ENCODE measurements at regions not wholly inside any gene's neighbourhood (a gene's known extent, or its start where the extent isn't known, plus 50 kb on each side); places are given as distances from the start of the nearest gene placed in this dataset.
"Not testable (repeated sequence)": the region's sequence is repeated elsewhere in the genome, so short reads cannot be mapped to it uniquely, and the experiment has no call there.

DNA sequence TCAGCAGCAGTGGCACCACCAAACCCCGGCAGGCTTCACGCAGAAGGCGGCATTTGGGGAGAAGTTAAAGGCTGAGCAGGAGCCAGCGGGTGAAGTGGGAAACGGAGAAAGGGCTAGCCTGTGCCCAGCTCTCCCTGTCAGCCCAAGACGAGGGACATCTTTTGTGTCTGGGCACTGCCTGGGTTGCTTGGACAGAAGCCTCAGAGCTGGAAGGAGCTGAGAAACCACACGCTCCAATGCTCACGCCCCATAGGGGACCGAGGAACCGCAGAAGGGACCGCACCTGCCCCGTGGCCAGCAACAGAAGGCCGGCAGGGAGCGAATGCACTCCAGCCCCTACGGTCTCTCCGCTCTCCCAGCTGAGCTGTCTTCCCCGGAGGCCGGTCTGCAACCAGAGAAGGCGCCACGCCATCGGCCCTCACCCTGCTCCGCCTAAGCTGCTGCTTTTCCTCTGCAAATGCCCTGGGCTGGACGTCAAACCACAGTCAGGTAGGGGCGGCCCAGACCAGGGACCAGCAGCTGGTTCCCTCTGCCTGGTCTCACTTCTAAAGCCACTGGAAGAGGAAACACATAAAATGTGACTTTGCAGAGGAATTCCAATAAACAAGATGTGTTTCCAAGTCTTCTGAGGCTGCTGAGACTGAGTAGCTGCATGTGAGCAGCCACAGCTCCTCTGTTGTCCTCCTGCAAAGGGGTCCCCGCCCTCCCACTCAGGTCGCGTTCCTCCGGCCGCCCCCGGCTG lies 182.4 kb upstream of the ZNF469 start:
- peak; percentile 37 for DNase-seq (ENCODE audit: low spot score)

DNA sequence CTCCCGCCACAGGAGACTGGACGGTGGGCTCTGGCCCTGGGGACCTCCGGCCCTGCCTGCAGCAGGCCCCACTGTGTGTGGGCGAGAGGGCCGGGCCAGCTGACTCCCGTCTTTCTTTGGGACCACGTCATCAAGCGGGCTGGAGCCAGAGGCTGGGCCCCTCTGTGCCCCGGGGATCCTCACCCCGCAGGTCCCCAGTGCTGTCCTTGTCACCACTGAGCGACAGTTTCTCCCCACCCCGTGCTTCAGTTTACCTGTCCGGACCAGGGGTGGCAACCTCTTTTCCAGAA lies 181.9 kb upstream of the ZNF469 start:
- peak; percentile 33 for DNase-seq (ENCODE audit: low spot score)

DNA sequence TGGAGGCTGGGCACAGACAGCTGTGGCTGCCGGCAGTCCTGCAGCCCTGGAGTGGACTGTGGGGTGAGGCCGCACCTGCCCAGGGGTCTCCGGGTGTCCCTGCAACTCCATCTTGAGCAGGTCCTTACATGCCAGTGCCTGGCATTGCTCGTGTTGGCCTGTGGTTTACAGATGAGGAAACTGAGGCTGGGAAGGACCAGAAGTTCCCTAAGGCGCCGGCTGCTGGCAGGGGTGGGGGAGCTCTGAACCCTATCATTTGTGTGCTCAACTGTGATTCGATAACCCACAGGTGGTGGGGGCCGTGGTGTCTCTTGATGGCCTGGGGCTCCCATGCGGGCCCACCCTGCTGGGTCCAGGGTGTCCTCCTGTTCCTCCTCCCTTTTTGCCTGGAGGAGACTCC lies 181.1 kb upstream of the ZNF469 start:
- peak; percentile 29 for DNase-seq (ENCODE audit: low spot score)

DNA sequence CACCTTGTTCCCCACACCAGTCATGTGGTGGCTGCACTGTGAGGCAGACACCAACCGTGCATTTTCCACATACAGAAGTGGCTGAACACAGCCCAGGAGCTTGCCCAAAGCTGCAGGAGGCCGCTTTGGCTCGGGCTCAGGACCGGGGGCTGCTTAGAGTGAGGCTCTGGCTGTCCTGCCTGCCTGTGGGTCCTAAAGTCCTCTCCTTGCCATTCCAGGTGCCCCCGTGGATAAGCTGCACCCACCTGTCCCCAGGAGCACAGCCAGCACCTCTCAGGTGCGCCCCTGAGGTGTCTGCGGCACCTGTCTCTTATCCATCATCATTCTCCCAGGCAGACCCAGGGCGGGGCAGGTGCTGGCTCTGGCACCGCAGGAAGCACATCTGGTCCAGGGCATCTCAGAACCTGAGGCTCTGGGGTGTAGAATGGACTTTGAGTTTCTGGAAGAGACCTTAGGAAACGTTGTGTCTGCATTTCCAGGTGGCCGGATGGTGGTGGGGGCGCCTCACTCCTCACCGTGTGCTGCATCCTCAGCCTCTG lies 180.5 kb upstream of the ZNF469 start:
- peak; percentile 27 for DNase-seq (ENCODE audit: low spot score)

- DNase-seq (ENCODE audit: low spot score), result peak; percentile 38
Observed at GRCh38 chr16:88202856-88203681, 179.7 kb upstream of the ZNF469 start.

GRCh38 chr16:88204131-88205110 lies 178.3 kb upstream of the ZNF469 start:
- peak; percentile 32 for DNase-seq (ENCODE audit: low spot score)

DNA sequence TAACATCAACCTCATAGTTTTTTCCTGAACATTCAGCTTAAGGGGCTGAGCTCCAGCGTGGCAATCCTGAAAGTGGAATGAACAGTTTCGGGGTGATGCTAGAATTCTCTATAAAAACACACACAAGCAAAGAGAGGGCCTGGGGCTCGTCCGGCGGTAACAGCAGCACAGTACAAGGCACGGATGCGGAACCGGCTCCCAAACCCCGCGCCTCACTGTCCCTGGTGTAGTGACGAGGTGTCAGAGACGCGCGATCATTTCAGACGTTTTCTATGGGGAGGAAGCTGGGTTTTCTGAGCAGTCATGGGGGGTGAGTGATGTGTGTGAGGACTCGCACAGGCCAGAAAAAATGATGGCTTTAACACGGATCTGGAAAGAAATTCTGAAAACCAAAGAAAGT lies 177.3 kb upstream of the ZNF469 start:
- DNase-seq (ENCODE audit: low spot score), result peak; percentile 17

- DNase-seq (ENCODE audit: low spot score), result peak; percentile 32
Observed at GRCh38 chr16:88206006-88206405, 176.8 kb upstream of the ZNF469 start.

GRCh38 chr16:88206516-88206915 lies 176.2 kb upstream of the ZNF469 start:
- peak; percentile 29 for DNase-seq (ENCODE audit: low spot score)

GRCh38 chr16:88208112-88208511 lies 174.6 kb upstream of the ZNF469 start:
- DNase-seq (ENCODE audit: low spot score), result no peak

DNA sequence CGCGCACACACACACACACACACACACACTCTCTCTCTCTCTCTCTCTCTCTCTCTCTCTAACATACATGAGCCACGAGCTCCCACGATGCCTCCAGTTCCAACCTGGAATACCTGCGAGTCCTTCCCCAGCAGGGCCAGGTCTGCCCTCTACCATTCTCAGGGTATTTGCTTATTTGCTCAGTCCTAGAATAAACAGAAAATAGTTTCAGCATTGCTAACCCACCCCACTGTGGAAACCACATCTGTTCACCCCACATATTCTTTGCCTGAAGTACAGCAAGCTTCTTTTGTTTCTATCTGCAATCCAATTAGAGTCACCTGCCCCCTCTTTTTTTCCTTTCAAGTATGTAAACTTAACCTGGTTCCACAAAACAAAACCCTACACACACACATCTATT lies 174.0 kb upstream of the ZNF469 start:
- not testable (repeated sequence) for DNase-seq (ENCODE audit: low spot score)

DNA sequence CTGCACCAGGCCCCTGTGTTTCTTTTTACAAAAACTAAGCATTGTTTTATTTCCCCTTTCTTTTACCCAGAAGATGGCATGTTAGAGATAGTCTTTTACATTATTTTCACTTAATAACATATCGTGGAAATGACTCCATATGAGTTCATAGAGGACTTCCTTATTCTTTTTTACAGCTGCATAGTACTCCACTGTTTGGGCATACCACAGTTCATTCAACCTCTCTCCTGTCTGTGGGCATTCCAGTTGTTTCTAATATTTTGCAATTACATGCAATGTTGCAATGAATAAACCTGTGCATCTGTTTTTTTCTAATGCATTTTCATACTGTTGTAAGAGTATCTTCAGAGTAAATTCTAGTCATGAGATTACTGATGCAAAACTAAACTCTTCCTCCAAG lies 173.2 kb upstream of the ZNF469 start:
- not testable (repeated sequence) for DNase-seq (ENCODE audit: low spot score)

GRCh38 chr16:88213937-88214336 lies 168.8 kb upstream of the ZNF469 start:
- peak; percentile 13 for DNase-seq (ENCODE audit: low spot score)

DNA sequence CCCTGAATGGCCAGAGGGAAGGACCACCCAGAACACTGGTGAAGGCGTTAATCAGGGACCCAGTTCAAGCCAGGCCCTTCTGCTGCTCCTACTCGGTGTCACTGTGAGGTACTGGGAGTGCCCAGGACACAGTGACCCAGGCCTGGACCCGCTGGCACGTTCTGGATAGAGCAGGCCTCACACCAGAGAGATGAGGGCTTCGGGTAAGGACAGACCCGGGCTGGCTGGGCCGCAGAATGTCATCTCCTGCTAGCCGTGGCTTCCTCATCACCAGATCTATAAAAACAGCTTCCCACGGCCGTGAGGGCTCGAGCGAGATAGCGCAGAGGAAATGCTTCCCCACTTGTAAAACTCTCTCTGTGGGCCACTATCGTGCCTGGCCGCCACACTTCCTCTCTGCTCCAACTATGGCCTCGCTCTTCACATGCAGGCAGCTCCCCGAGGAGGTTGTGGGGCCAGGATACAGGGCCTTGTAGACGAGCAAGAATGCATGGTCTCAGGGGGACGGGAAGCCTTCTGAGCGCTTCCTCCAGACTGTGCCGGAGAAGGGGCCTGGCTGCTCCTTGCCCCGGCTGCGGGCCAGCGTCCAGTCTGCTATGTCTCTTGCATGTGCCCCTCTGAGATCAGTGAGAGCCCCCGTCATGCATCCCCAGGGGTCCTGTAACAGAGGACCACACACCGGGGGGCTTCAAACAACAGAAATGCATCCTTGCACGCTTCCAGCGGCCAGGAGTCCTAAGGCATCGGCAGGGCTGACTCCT lies 161.6 kb upstream of the ZNF469 start:
- peak; percentile 36 for DNase-seq (ENCODE audit: low spot score)

GRCh38 chr16:88223696-88224095 lies 159.1 kb upstream of the ZNF469 start:
- not testable (repeated sequence) for DNase-seq (ENCODE audit: low spot score)

- not testable (repeated sequence) for DNase-seq (ENCODE audit: low spot score)
Observed at GRCh38 chr16:88224131-88224898, 158.4 kb upstream of the ZNF469 start.

- DNase-seq (ENCODE audit: low spot score), result not testable (repeated sequence)
Observed at GRCh38 chr16:88225640-88226230, 157.0 kb upstream of the ZNF469 start.

DNA sequence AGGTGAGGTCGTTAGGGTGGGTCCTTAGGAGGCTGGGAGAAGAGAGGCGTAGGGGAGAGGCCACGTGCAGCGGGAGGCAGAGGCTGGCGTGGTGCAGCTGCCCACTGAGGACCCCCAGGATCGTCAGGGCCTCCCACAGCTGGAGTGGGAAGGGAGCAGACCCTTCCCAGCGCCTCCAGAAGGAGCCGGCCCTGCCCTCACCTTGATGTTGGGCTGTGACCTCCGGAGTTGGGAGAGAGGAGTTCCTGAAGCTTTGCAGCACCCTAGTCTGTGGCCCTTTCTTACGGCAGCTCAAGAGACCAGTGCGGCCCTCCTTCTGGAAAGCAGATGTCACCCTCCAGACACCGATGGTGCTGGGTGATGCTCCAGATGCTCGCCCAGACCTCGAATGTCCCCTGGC lies 156.5 kb upstream of the ZNF469 start:
- DNase-seq (ENCODE audit: low spot score), result not testable (repeated sequence)

- not testable (repeated sequence) for DNase-seq (ENCODE audit: low spot score)
Observed at GRCh38 chr16:88227026-88227721, 155.6 kb upstream of the ZNF469 start.

All from ureter (tissue), 1 donor.